ENCODE measurements at regions not wholly inside any gene's neighbourhood (a gene's known extent, or its start where the extent isn't known, plus 50 kb on each side); places are given as distances from the start of the nearest gene placed in this dataset.
"Not testable (repeated sequence)": the region's sequence is repeated elsewhere in the genome, so short reads cannot be mapped to it uniquely, and the experiment has no call there.

DNA sequence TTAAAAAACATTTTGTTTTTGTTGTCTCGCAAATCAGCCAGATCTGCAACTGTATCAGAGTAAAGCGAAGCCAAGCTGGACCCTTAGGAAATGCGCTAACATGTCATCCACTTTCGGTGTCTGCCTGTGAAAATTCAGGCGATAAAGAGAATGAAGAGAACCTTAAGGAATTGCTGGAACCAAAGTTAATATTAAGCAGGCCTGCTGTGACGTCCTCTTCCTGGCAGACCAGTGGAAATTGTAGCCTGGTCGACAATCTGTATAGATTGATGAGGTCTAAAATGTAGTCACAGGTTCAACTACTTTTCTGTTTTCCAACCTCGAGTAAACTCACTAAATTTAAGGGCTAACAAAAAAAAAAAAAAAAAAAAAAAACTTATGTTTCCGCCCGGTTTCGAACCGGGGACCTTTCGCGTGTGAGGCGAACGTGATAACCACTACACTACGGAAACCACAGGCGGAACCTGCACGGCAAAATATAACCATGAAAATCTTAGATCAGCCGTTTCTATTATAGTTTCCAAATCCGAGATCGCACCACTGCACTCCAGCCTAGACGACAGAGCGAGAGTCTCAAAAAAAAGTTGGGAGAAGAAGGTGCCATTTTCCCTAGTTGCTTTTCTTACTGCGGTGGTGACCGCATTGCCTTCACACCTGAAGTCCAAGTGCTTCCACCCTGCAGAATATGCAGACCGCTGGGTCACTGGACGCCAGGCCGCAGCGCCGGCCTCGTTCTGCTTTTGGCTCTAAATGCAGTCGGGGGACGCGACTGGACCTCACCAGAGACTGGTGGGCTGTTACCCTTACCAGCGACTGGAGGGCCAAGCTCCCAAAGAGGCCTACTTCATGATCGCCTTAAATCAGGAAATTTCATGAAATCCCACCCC, 131.0 kb downstream of the PPIAL4A start:
- not testable (repeated sequence) for H3K4me3 ChIP-seq (ENCODE audit: low read depth, low read length); H3K9me3 Mint-ChIP-seq; H3K36me3 Mint-ChIP-seq; H3K27ac ChIP-seq (ENCODE audit: insufficient read depth, low read length, poor library complexity, severe bottlenecking); H3K27me3 ChIP-seq (ENCODE audit: control insufficient read depth, insufficient read depth, low read length); H3K27me3 Mint-ChIP-seq; H3K4me1 ChIP-seq (ENCODE audit: control insufficient read depth, insufficient read depth, low read length, poor library complexity, severe bottlenecking); H3K36me3 ChIP-seq (ENCODE audit: control insufficient read depth, insufficient read depth, low read length); ATAC-seq (ENCODE audit: low read depth in 2 of 2); H3K4me1 Mint-ChIP-seq; H3K9me3 ChIP-seq (ENCODE audit: control insufficient read depth in 2 of 2, low read length in 2 of 2)
- peak overlapping the region in 1 of 3 donors; percentile 49 for H3K27ac Mint-ChIP-seq
- DNase-seq: peak; percentile 9 to 62 (median 19)
- H3K4me3 Mint-ChIP-seq: peak overlapping the region in 1 of 4 donors; percentile 62

DNA sequence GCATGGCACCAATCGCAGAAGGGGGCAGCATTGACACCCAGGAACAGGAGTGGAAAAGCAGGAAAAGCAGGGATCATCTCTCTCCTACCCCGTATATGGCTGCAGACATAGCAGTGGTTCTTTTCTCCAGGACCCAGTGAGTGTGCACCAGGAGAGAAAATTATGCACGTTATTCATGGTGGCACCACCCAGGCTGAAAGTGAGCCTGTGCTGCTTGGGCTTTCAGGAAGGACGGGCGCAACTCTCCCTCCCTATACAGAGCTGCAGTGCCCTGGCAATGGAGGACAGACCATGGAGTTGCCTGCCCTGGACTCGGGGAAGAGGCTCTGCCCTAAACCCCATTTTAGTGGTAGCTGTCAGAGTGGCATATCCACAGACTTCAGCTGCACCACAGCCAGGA, 132.1 kb downstream of the PPIAL4A start:
- H3K9me3 ChIP-seq (ENCODE audit: control insufficient read depth in 2 of 2, low read length in 2 of 2); H3K4me1 ChIP-seq (ENCODE audit: control insufficient read depth, insufficient read depth, low read length, poor library complexity, severe bottlenecking); ATAC-seq (ENCODE audit: low read depth in 2 of 2); H3K36me3 ChIP-seq (ENCODE audit: control insufficient read depth, insufficient read depth, low read length); H3K4me3 ChIP-seq (ENCODE audit: low read depth, low read length); H3K4me1 Mint-ChIP-seq; H3K27me3 Mint-ChIP-seq; H3K36me3 Mint-ChIP-seq; H3K27me3 ChIP-seq (ENCODE audit: control insufficient read depth, insufficient read depth, low read length); H3K27ac Mint-ChIP-seq; H3K27ac ChIP-seq (ENCODE audit: insufficient read depth, low read length, poor library complexity, severe bottlenecking); H3K9me3 Mint-ChIP-seq; DNase-seq; H3K4me3 Mint-ChIP-seq: not testable (repeated sequence)

GRCh38 chr1:121032878-121033494, 143.4 kb downstream of the PPIAL4A start:
- H3K27me3 Mint-ChIP-seq; DNase-seq; H3K9me3 Mint-ChIP-seq; H3K9me3 ChIP-seq (ENCODE audit: control insufficient read depth in 2 of 2, low read length in 2 of 2); H3K4me3 ChIP-seq (ENCODE audit: low read depth, low read length); H3K36me3 ChIP-seq (ENCODE audit: control insufficient read depth, insufficient read depth, low read length); H3K27me3 ChIP-seq (ENCODE audit: control insufficient read depth, insufficient read depth, low read length); H3K4me3 Mint-ChIP-seq; ATAC-seq (ENCODE audit: low read depth in 2 of 2); H3K27ac Mint-ChIP-seq; H3K4me1 ChIP-seq (ENCODE audit: control insufficient read depth, insufficient read depth, low read length, poor library complexity, severe bottlenecking); H3K4me1 Mint-ChIP-seq; H3K36me3 Mint-ChIP-seq; H3K27ac ChIP-seq (ENCODE audit: insufficient read depth, low read length, poor library complexity, severe bottlenecking): not testable (repeated sequence)

GRCh38 chr1:121036792-121037191, 147.2 kb downstream of the PPIAL4A start:
- not testable (repeated sequence) for H3K27ac Mint-ChIP-seq; H3K36me3 Mint-ChIP-seq; H3K27ac ChIP-seq (ENCODE audit: insufficient read depth, low read length, poor library complexity, severe bottlenecking)

GRCh38 chr1:121040974-121041373, 143.2 kb downstream of the FAM72B start:
- H3K27me3 ChIP-seq (ENCODE audit: control insufficient read depth, insufficient read depth, low read length); H3K9me3 Mint-ChIP-seq; H3K27me3 Mint-ChIP-seq; H3K36me3 Mint-ChIP-seq; H3K9me3 ChIP-seq (ENCODE audit: control insufficient read depth in 2 of 2, low read length in 2 of 2); H3K4me3 ChIP-seq (ENCODE audit: low read depth, low read length); H3K4me1 Mint-ChIP-seq; H3K27ac ChIP-seq (ENCODE audit: insufficient read depth, low read length, poor library complexity, severe bottlenecking); H3K4me1 ChIP-seq (ENCODE audit: control insufficient read depth, insufficient read depth, low read length, poor library complexity, severe bottlenecking); H3K4me3 Mint-ChIP-seq; H3K27ac Mint-ChIP-seq; H3K36me3 ChIP-seq (ENCODE audit: control insufficient read depth, insufficient read depth, low read length); ATAC-seq (ENCODE audit: low read depth in 2 of 2); DNase-seq: not testable (repeated sequence)

More at GRCh38 chr1:121036792-121037191, 147.2 kb downstream of the PPIAL4A start:
- not testable (repeated sequence) for H3K9me3 ChIP-seq (ENCODE audit: control insufficient read depth in 2 of 2, low read length in 2 of 2); H3K36me3 ChIP-seq (ENCODE audit: control insufficient read depth, insufficient read depth, low read length); H3K27me3 Mint-ChIP-seq; H3K4me1 ChIP-seq (ENCODE audit: control insufficient read depth, insufficient read depth, low read length, poor library complexity, severe bottlenecking); H3K9me3 Mint-ChIP-seq; H3K4me3 ChIP-seq (ENCODE audit: low read depth, low read length); H3K27me3 ChIP-seq (ENCODE audit: control insufficient read depth, insufficient read depth, low read length); ATAC-seq (ENCODE audit: low read depth in 2 of 2); H3K4me3 Mint-ChIP-seq; DNase-seq; H3K4me1 Mint-ChIP-seq

GRCh38 chr1:121041497-121041896, 142.6 kb downstream of the FAM72B start:
- H3K27ac ChIP-seq (ENCODE audit: insufficient read depth, low read length, poor library complexity, severe bottlenecking); H3K27ac Mint-ChIP-seq; H3K9me3 ChIP-seq (ENCODE audit: control insufficient read depth in 2 of 2, low read length in 2 of 2); ATAC-seq (ENCODE audit: low read depth in 2 of 2); H3K27me3 Mint-ChIP-seq; H3K27me3 ChIP-seq (ENCODE audit: control insufficient read depth, insufficient read depth, low read length); H3K4me1 ChIP-seq (ENCODE audit: control insufficient read depth, insufficient read depth, low read length, poor library complexity, severe bottlenecking); DNase-seq; H3K4me3 Mint-ChIP-seq; H3K4me3 ChIP-seq (ENCODE audit: low read depth, low read length); H3K36me3 Mint-ChIP-seq; H3K9me3 Mint-ChIP-seq; H3K4me1 Mint-ChIP-seq; H3K36me3 ChIP-seq (ENCODE audit: control insufficient read depth, insufficient read depth, low read length): not testable (repeated sequence)

GRCh38 chr1:121042882-121043281, 141.3 kb downstream of the FAM72B start:
- H3K4me1 ChIP-seq (ENCODE audit: control insufficient read depth, insufficient read depth, low read length, poor library complexity, severe bottlenecking); H3K4me1 Mint-ChIP-seq; H3K27ac ChIP-seq (ENCODE audit: insufficient read depth, low read length, poor library complexity, severe bottlenecking); H3K27ac Mint-ChIP-seq; H3K27me3 ChIP-seq (ENCODE audit: control insufficient read depth, insufficient read depth, low read length); H3K36me3 Mint-ChIP-seq; H3K36me3 ChIP-seq (ENCODE audit: control insufficient read depth, insufficient read depth, low read length); H3K27me3 Mint-ChIP-seq; H3K4me3 ChIP-seq (ENCODE audit: low read depth, low read length); ATAC-seq (ENCODE audit: low read depth in 2 of 2); DNase-seq; H3K4me3 Mint-ChIP-seq; H3K9me3 Mint-ChIP-seq; H3K9me3 ChIP-seq (ENCODE audit: control insufficient read depth in 2 of 2, low read length in 2 of 2): not testable (repeated sequence)

- H3K27me3 ChIP-seq (ENCODE audit: control insufficient read depth, insufficient read depth, low read length); H3K4me1 Mint-ChIP-seq; H3K4me1 ChIP-seq (ENCODE audit: control insufficient read depth, insufficient read depth, low read length, poor library complexity, severe bottlenecking); H3K36me3 Mint-ChIP-seq; H3K9me3 ChIP-seq (ENCODE audit: control insufficient read depth in 2 of 2, low read length in 2 of 2); H3K4me3 ChIP-seq (ENCODE audit: low read depth, low read length); H3K9me3 Mint-ChIP-seq; H3K27ac ChIP-seq (ENCODE audit: insufficient read depth, low read length, poor library complexity, severe bottlenecking); H3K36me3 ChIP-seq (ENCODE audit: control insufficient read depth, insufficient read depth, low read length): not testable (repeated sequence)
- peak overlapping the region in 3 of 4 donors; percentile 71 to 80 (median 75) for H3K4me3 Mint-ChIP-seq
- ATAC-seq (ENCODE audit: low read depth in 2 of 2) (peak in 1 of 2 donors; percentile 52), DNase-seq (peak in 1 of 3 donors; percentile 52)
- peaks cover 11% of the 10 kb centered on the region for H3K27me3 Mint-ChIP-seq
- H3K27ac Mint-ChIP-seq: peak overlapping the region in 2 of 3 donors; percentile 48 to 75
Measured at GRCh38 chr1:121048293-121048752, 135.8 kb downstream of the FAM72B start.
